Right lobe of liver (tissue), 4 donors: ENCODE measurements at regions not wholly inside any gene's neighbourhood (a gene's known extent, or its start where the extent isn't known, plus 50 kb on each side); places are given as distances from the start of the nearest gene placed in this dataset.

Experiments used
- CTCF ChIP-seq, 4 donors: fragments of 200-600 bp in 3 of 4; fragments of 450-650 bp in 1 of 4; IDR thresholded peaks; one replicate each; pipeline versions ENCODE4 v1.5.1 to v1.8.0; 2016 to 2022; ENCODE audit warnings: antibody characterized with exemption in 4 of 4, mild to moderate bottlenecking in 2 of 4
- POLR2A ChIP-seq: fragments of 450-650 bp; IDR thresholded peaks from one replicate; pipeline ENCODE4 v1.6.1; 2017; ENCODE audit warnings: antibody characterized with exemption, mild to moderate bottlenecking
- donor health status: DM: no; HTN: no; CAD: no.
- donor health status: DM: no; HTN: no; CAD: no.
- donor health status: DM: no; HTN: yes; CAD: no.

DNA sequence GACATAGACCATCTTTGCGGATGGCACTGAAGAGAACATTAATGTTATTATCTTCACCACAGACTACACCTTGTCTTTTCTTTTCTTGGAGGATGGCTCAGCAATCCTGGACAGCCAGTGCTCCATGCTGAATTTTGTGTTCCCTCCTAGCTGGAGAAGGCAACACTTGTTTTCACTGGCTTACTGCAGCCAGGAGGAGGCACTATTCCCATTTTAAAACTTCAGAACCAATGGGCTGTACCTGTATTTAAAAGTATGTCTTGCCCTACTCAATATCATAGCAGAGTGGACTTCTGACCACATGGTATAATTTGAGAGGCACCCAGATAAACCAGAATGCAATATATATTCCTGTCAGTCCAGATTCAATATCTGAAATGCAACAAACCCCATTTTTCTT is 53.3 kb upstream of the POGK start:
- peak in 3 of 4 donors; percentile 9 to 14 (median 9) for TF ChIP-seq CTCF (IDR thresholded peaks at IDR 0.05)
- no peak for TF ChIP-seq POLR2A
